ENCODE measurements at regions not wholly inside any gene's neighbourhood (a gene's known extent, or its start where the extent isn't known, plus 50 kb on each side); places are given as distances from the start of the nearest gene placed in this dataset.

DNA sequence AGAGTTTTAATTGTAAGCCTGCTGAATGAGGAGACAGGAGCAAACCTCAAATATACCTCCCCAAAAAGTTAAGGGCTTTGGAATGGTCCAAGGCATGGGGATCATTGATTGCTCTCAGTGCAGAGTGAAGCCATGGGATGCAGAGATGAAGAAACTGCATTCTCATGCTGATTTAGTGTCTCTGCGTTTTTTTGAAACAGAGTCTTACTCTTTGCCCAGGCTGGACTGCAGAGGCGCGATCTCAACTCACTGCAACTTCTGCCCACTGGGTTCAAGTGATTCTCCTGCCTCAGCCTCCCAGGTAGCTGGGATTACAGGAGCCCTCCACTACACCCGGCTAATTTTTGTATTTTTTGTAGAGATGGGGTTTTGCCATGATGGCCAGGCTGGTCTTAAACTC lies 99.3 kb upstream of the ETV3 start:
- Histone ChIP-seq H3K27ac (ENCODE audit: low read depth, low read length, poor library complexity, severe bottlenecking) (no peak overlapping the region), H3K36me3 (ENCODE audit: insufficient read depth, low read length, poor library complexity, severe bottlenecking) (no peaks in the 10 kb centered on the region), H3K4me3 (ENCODE audit: low read depth, low read length, poor library complexity, severe bottlenecking) (no peak overlapping the region), H3K27me3 (replicated peaks; ENCODE audit: insufficient read depth, low read depth, low read length, poor library complexity) (peaks cover 37% of the 10 kb centered on the region), H3K4me1 (ENCODE audit: insufficient read depth, low read length, poor library complexity, severe bottlenecking) (no peaks in the 10 kb centered on the region), H3K9me3 (ENCODE audit: low read depth, low read length, poor library complexity, severe bottlenecking) (no peaks in the 10 kb centered on the region)
- intact Hi-C loops (cut with micrococcal nuclease; ENCODE audit: unreplicated experiment) = no loop called here
- no TSS peak for BruUV-seq (replicated peaks)
- ChIA-PET CTCF (no interaction called here), POLR2A (ENCODE audit: low non-redundant PET) (no interaction called here)
- TF ChIP-seq CTCF (conservative IDR thresholded peaks at IDR 0.05; ENCODE audit: low read depth, low read length) = no peak
- TF ChIP-seq EZH2 (IDR thresholded peaks at IDR 0.05; ENCODE audit: borderline replicate concordance, low read depth, low read length, poor library complexity, severe bottlenecking) = no peak
- DNase-seq (ENCODE audit: low spot score) = no peak

GRCh38 chr1:157236072-157236471 lies 97.9 kb upstream of the ETV3 start:
- Histone ChIP-seq H3K9me3 (ENCODE audit: low read depth, low read length, poor library complexity, severe bottlenecking) (no peaks in the 10 kb centered on the region), H3K27me3 (replicated peaks; ENCODE audit: insufficient read depth, low read depth, low read length, poor library complexity) (peaks cover 40% of the 10 kb centered on the region), H3K4me1 (ENCODE audit: insufficient read depth, low read length, poor library complexity, severe bottlenecking) (no peaks in the 10 kb centered on the region), H3K4me3 (ENCODE audit: low read depth, low read length, poor library complexity, severe bottlenecking) (no peak overlapping the region), H3K27ac (ENCODE audit: low read depth, low read length, poor library complexity, severe bottlenecking) (no peak overlapping the region), H3K36me3 (ENCODE audit: insufficient read depth, low read length, poor library complexity, severe bottlenecking) (no peaks in the 10 kb centered on the region)
- ChIA-PET CTCF (no interaction called here), POLR2A (ENCODE audit: low non-redundant PET) (no interaction called here)
- no peak for DNase-seq (ENCODE audit: low spot score)
- intact Hi-C loops (cut with micrococcal nuclease; ENCODE audit: unreplicated experiment) = no loop called here
- TF ChIP-seq EZH2 (IDR thresholded peaks at IDR 0.05; ENCODE audit: borderline replicate concordance, low read depth, low read length, poor library complexity, severe bottlenecking) (no peak), CTCF (conservative IDR thresholded peaks at IDR 0.05; ENCODE audit: low read depth, low read length) (no peak)
- no TSS peak for BruUV-seq (replicated peaks)

GRCh38 chr1:157235307-157235706 lies 97.1 kb upstream of the ETV3 start:
- no TSS peak for BruUV-seq (replicated peaks)
- ChIA-PET POLR2A (ENCODE audit: low non-redundant PET) (no interaction called here), CTCF (interaction anchor here (0.6 kb wide), 1 partner anchor 34 kb away, joined by 3 read pairs; no protein-coding TSS in a partner anchor)
- Histone ChIP-seq H3K4me1 (ENCODE audit: insufficient read depth, low read length, poor library complexity, severe bottlenecking) (no peaks in the 10 kb centered on the region), H3K9me3 (ENCODE audit: low read depth, low read length, poor library complexity, severe bottlenecking) (no peaks in the 10 kb centered on the region), H3K27ac (ENCODE audit: low read depth, low read length, poor library complexity, severe bottlenecking) (no peak overlapping the region), H3K36me3 (ENCODE audit: insufficient read depth, low read length, poor library complexity, severe bottlenecking) (no peaks in the 10 kb centered on the region), H3K4me3 (ENCODE audit: low read depth, low read length, poor library complexity, severe bottlenecking) (no peak overlapping the region), H3K27me3 (replicated peaks; ENCODE audit: insufficient read depth, low read depth, low read length, poor library complexity) (peaks cover 45% of the 10 kb centered on the region)
- TF ChIP-seq CTCF (conservative IDR thresholded peaks at IDR 0.05; ENCODE audit: low read depth, low read length) = no peak
- no peak for TF ChIP-seq EZH2 (IDR thresholded peaks at IDR 0.05; ENCODE audit: borderline replicate concordance, low read depth, low read length, poor library complexity, severe bottlenecking)
- DNase-seq (ENCODE audit: low spot score) = no peak
- intact Hi-C loops (cut with micrococcal nuclease; ENCODE audit: unreplicated experiment) = no loop called here
